ENCODE measurements at regions not wholly inside any gene's neighbourhood (a gene's known extent, or its start where the extent isn't known, plus 50 kb on each side); places are given as distances from the start of the nearest gene placed in this dataset.

- no peaks in the 10 kb centered on the region for H3K27me3 ChIP-seq (ENCODE audit: control insufficient read depth, insufficient read depth, low read length)
- no peaks in the 10 kb centered on the region for H3K4me1 ChIP-seq (ENCODE audit: control insufficient read depth in 2 of 3, insufficient read depth in 2 of 3, low read depth in 1 of 3, low read length in 3 of 3)
- H3K9me3 ChIP-seq (ENCODE audit: control insufficient read depth in 2 of 3, insufficient read depth in 1 of 3, low read length in 3 of 3), result no peaks in the 10 kb centered on the region
- no peaks in the 10 kb centered on the region for H3K36me3 ChIP-seq (ENCODE audit: control insufficient read depth in 2 of 3, insufficient read depth in 3 of 3, low read length in 3 of 3)
- TF ChIP-seq, protein P1, sequence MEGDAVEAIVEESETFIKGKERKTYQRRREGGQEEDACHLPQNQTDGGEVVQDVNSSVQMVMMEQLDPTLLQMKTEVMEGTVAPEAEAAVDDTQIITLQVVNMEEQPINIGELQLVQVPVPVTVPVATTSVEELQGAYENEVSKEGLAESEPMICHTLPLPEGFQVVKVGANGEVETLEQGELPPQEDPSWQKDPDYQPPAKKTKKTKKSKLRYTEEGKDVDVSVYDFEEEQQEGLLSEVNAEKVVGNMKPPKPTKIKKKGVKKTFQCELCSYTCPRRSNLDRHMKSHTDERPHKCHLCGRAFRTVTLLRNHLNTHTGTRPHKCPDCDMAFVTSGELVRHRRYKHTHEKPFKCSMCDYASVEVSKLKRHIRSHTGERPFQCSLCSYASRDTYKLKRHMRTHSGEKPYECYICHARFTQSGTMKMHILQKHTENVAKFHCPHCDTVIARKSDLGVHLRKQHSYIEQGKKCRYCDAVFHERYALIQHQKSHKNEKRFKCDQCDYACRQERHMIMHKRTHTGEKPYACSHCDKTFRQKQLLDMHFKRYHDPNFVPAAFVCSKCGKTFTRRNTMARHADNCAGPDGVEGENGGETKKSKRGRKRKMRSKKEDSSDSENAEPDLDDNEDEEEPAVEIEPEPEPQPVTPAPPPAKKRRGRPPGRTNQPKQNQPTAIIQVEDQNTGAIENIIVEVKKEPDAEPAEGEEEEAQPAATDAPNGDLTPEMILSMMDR (IDR thresholded peaks at IDR 0.05; ENCODE audit: borderline replicate concordance, extremely low read depth, insufficient read depth), result no peak
- intact Hi-C loops (cut with DNase I), result loop anchor here (5.0 kb wide), 1 partner anchor 266 kb away; no protein-coding TSS in a partner anchor
- DNase-seq, result no peak
- H3K4me3 ChIP-seq (ENCODE audit: low read length in 3 of 3), result no peak overlapping the region
- no peak overlapping the region for H3K9ac ChIP-seq (ENCODE audit: low read length in 3 of 3)
- no peak for FAIRE-seq
- no peak overlapping the region for H3K27ac ChIP-seq (ENCODE audit: low read depth in 2 of 2, low read length in 2 of 2)
Measured at GRCh38 chr18:26648509-26649192, 100.3 kb upstream of the KCTD1 start.

DNA sequence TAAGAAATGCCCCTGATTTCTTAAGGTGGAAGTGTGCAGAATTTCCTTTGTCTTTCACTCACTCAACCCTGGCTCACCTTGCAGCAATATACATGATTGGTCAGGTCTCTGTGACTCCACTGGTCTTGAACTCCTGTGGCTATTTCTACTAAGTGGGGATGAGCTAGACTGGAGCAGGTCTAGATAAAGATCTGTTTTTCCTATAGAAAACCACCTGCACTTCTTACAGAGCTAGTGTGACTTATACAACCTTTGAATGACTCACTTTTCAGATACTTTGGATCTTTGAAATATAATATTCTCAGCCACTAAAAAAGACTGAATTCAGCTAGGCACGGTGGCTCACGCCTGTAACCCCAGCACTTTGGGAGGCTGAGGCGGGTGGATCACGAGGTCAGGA, 98.5 kb upstream of the KCTD1 start:
- DNase-seq (no peak), FAIRE-seq (no peak)
- H3K9ac ChIP-seq (ENCODE audit: low read length in 3 of 3), result no peak overlapping the region
- H3K4me3 ChIP-seq (ENCODE audit: low read length in 3 of 3), result no peak overlapping the region
- H3K27me3 ChIP-seq (ENCODE audit: control insufficient read depth, insufficient read depth, low read length), result no peaks in the 10 kb centered on the region
- intact Hi-C loops (cut with DNase I), result loop anchor here (5.0 kb wide), 1 partner anchor 265 kb away; no protein-coding TSS in a partner anchor
- no peak overlapping the region for H3K27ac ChIP-seq (ENCODE audit: low read depth in 2 of 2, low read length in 2 of 2)
- no peaks in the 10 kb centered on the region for H3K9me3 ChIP-seq (ENCODE audit: control insufficient read depth in 2 of 3, insufficient read depth in 1 of 3, low read length in 3 of 3)
- no peaks in the 10 kb centered on the region for H3K36me3 ChIP-seq (ENCODE audit: control insufficient read depth in 2 of 3, insufficient read depth in 3 of 3, low read length in 3 of 3)
- no peaks in the 10 kb centered on the region for H3K4me1 ChIP-seq (ENCODE audit: control insufficient read depth in 2 of 3, insufficient read depth in 2 of 3, low read depth in 1 of 3, low read length in 3 of 3)
- TF ChIP-seq, protein P1 (IDR thresholded peaks at IDR 0.05; ENCODE audit: borderline replicate concordance, extremely low read depth, insufficient read depth), result no peak

GRCh38 chr18:26642440-26643348, 94.3 kb upstream of the KCTD1 start:
- DNase-seq, result no peak
- no peak overlapping the region for H3K4me3 ChIP-seq (ENCODE audit: low read length in 3 of 3)
- no peaks in the 10 kb centered on the region for H3K4me1 ChIP-seq (ENCODE audit: control insufficient read depth in 2 of 3, insufficient read depth in 2 of 3, low read depth in 1 of 3, low read length in 3 of 3)
- no peaks in the 10 kb centered on the region for H3K36me3 ChIP-seq (ENCODE audit: control insufficient read depth in 2 of 3, insufficient read depth in 3 of 3, low read length in 3 of 3)
- TF ChIP-seq, protein P1 (IDR thresholded peaks at IDR 0.05; ENCODE audit: borderline replicate concordance, extremely low read depth, insufficient read depth), result no peak
- no peak overlapping the region for H3K9ac ChIP-seq (ENCODE audit: low read length in 3 of 3)
- no peaks in the 10 kb centered on the region for H3K27me3 ChIP-seq (ENCODE audit: control insufficient read depth, insufficient read depth, low read length)
- H3K9me3 ChIP-seq (ENCODE audit: control insufficient read depth in 2 of 3, insufficient read depth in 1 of 3, low read length in 3 of 3), result no peaks in the 10 kb centered on the region
- FAIRE-seq, result no peak
- intact Hi-C loops (cut with DNase I), result no loop called here
- H3K27ac ChIP-seq (ENCODE audit: low read depth in 2 of 2, low read length in 2 of 2), result no peak overlapping the region

Data from kidney (tissue), 13 donors.